Thoracic aorta (tissue), 2 donors: ENCODE measurements at regions not wholly inside any gene's neighbourhood (a gene's known extent, or its start where the extent isn't known, plus 50 kb on each side); places are given as distances from the start of the nearest gene placed in this dataset.

Source experiments
- ATAC-seq: fragments of 150-250 bp; one replicate; pipeline ENCODE4 v1.8.0; 2017; ENCODE audit warnings: low read depth; ENCODE audit not compliant: insufficient number of reproducible peaks, low FRiP score
- DNase-seq: peaks from one replicate; pipeline ENCODE4 v3.0.0-alpha.2; 2020; ENCODE audit warnings: low spot score
- H3K27ac ChIP-seq, 2 donors: fragments of 200-600 bp; sonication (generic); 1 replicate in 1 of 2; 2 replicates in 1 of 2; pipeline ENCODE4 v1.5.1; 2016; ENCODE audit warnings: mild to moderate bottlenecking in 2 of 2, moderate library complexity in 2 of 2
- H3K27me3 ChIP-seq: fragments of 200-600 bp; sonication (generic); replicated peaks from 2 replicates; pipeline ENCODE4 v1.6.0; 2016; ENCODE audit warnings: mild to moderate bottlenecking; ENCODE audit not compliant: insufficient read depth
- H3K36me3 ChIP-seq: fragments of 200-600 bp; sonication (generic); one replicate; pipeline ENCODE4 v1.5.1; 2016
- H3K4me1 ChIP-seq, 2 donors: fragments of 200-600 bp; sonication (generic); 1 replicate in 1 of 2; 2 replicates in 1 of 2; pipeline versions ENCODE4 v1.5.1 to v1.6.0; 2016; ENCODE audit warnings: low read depth in 2 of 2, mild to moderate bottlenecking in 1 of 2; ENCODE audit not compliant: control insufficient read depth in 1 of 2
- H3K4me3 ChIP-seq: fragments of 200-600 bp; sonication (generic); 2 replicates; pipeline ENCODE4 v1.5.1; 2016; ENCODE audit warnings: mild to moderate bottlenecking
- H3K9me3 ChIP-seq: fragments of 200-600 bp; sonication (generic); 2 replicates; pipeline ENCODE4 v1.5.1; 2016
- TF ChIP-seq, protein P1 (sequence below): fragments of 200-600 bp; sonication (generic); IDR thresholded peaks from one replicate; pipeline ENCODE4 v1.5.1; 2019; ENCODE audit warnings: antibody characterized with exemption

GRCh38 chr2:219947575-219947974 lies 320.1 kb downstream of the SLC4A3 start:
- ATAC-seq (no peak), DNase-seq (no peak)
- no peak overlapping the region for H3K27ac ChIP-seq
- no peaks in the 10 kb centered on the region for H3K27me3 ChIP-seq
- TF ChIP-seq, protein P1, sequence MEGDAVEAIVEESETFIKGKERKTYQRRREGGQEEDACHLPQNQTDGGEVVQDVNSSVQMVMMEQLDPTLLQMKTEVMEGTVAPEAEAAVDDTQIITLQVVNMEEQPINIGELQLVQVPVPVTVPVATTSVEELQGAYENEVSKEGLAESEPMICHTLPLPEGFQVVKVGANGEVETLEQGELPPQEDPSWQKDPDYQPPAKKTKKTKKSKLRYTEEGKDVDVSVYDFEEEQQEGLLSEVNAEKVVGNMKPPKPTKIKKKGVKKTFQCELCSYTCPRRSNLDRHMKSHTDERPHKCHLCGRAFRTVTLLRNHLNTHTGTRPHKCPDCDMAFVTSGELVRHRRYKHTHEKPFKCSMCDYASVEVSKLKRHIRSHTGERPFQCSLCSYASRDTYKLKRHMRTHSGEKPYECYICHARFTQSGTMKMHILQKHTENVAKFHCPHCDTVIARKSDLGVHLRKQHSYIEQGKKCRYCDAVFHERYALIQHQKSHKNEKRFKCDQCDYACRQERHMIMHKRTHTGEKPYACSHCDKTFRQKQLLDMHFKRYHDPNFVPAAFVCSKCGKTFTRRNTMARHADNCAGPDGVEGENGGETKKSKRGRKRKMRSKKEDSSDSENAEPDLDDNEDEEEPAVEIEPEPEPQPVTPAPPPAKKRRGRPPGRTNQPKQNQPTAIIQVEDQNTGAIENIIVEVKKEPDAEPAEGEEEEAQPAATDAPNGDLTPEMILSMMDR, result no peak
- H3K36me3 ChIP-seq, result no peaks in the 10 kb centered on the region
- H3K4me1 ChIP-seq, result peaks cover 0 to 8% of the 10 kb centered on the region in 2 donors
- H3K4me3 ChIP-seq, result no peak overlapping the region
- H3K9me3 ChIP-seq, result no peaks in the 10 kb centered on the region

- TF ChIP-seq, protein P1, result no peak
- DNase-seq, result no peak
- no peak overlapping the region for H3K4me3 ChIP-seq
- no peak overlapping the region for H3K27ac ChIP-seq
- peaks cover 0 to 8% of the 10 kb centered on the region in 2 donors for H3K4me1 ChIP-seq
- H3K9me3 ChIP-seq, result no peaks in the 10 kb centered on the region
- H3K27me3 ChIP-seq, result no peaks in the 10 kb centered on the region
- no peak for ATAC-seq
- no peaks in the 10 kb centered on the region for H3K36me3 ChIP-seq
These were observed 321.6 kb downstream of the SLC4A3 start for GRCh38 chr2:219949053-219949452.

DNA sequence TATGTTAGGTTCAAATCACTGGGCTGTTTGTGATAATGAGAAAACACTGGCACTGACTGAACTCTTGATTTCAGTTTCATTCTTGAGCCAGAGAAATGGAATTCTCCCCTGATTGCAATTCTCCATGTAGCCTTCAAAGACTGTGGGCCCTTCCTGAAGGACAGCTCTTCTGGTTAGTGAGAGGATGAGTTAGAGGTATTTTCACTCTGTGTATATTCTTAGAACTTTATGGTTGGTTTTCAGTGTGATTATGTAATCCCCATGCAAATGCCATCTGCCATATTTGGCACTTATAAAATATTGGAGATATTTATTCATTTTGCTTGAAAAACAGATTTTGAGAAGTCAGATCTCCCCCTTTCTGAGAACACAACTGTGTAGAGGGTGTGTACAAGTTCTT lies 323.7 kb downstream of the SLC4A3 start:
- TF ChIP-seq, protein P1, result no peak
- DNase-seq (no peak), ATAC-seq (no peak)
- no peaks in the 10 kb centered on the region for H3K36me3 ChIP-seq
- no peak overlapping the region for H3K4me3 ChIP-seq
- no peaks in the 10 kb centered on the region for H3K9me3 ChIP-seq
- no peaks in the 10 kb centered on the region for H3K27me3 ChIP-seq
- no peak overlapping the region for H3K27ac ChIP-seq
- peaks cover 0 to 8% of the 10 kb centered on the region in 2 donors for H3K4me1 ChIP-seq

DNA sequence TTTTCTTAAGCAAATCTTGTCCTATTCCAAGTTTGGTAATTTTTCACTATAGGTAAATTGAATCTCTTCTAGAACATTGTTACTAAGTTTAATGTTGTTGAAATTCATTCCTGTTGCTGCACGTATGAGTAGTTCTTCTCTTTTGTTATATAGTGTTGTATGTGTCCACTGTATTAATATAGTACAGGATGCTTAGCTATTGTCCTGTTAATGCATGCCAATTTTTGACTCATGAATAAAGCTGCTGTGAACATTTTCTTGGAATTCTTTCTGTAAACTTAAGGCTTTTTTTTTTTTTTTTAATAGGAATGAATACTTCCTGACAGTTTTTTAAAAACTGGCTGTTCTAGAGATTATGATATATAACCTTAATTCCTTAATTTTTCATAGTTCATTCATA lies 326.9 kb downstream of the SLC4A3 start:
- ATAC-seq, result no peak
- peaks cover 2% of the 10 kb centered on the region for H3K9me3 ChIP-seq
- no peaks in the 10 kb centered on the region for H3K27me3 ChIP-seq
- no peak overlapping the region for H3K27ac ChIP-seq
- no peaks in the 10 kb centered on the region for H3K36me3 ChIP-seq
- no peak overlapping the region for H3K4me3 ChIP-seq
- TF ChIP-seq, protein P1, result no peak
- no peaks in the 10 kb centered on the region for H3K4me1 ChIP-seq
- DNase-seq, result no peak

DNA sequence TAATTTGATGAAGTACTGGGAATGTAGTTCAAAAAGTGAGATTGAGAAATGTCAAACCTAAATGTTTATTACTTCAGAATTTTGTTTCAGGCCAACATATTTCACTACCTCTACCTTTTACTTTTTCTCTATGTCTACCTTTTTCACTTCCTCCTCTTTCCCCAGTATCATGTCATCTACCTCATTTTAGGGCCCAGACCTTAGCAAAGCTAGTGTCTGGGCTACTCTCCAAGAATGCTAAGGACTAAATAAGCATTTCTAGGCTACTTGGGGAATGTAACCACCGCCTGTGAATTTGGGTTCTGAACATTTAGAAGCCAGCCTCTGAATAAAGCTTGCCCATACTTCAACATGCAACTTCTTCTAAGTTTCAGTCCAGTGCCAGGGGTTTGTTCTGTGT lies 330.4 kb downstream of the SLC4A3 start:
- TF ChIP-seq, protein P1, result no peak
- DNase-seq, result no peak
- H3K36me3 ChIP-seq, result no peaks in the 10 kb centered on the region

More for the DNA sequence above, 330.4 kb downstream of the SLC4A3 start:
- H3K4me3 ChIP-seq, result no peak overlapping the region
- H3K27me3 ChIP-seq, result no peaks in the 10 kb centered on the region
- H3K4me1 ChIP-seq, result no peaks in the 10 kb centered on the region
- ATAC-seq, result no peak
- peaks cover 2% of the 10 kb centered on the region for H3K9me3 ChIP-seq
- H3K27ac ChIP-seq, result no peak overlapping the region
